Lung (tissue), 11 donors: ENCODE measurements at regions not wholly inside any gene's neighbourhood (a gene's known extent, or its start where the extent isn't known, plus 50 kb on each side); places are given as distances from the start of the nearest gene placed in this dataset.

Source experiments
- ATAC-seq: fragments of 200-7000 bp; cut with Tn5 transposase; one replicate; pipeline ENCODE4 v1.9.1; 2020; ENCODE audit warnings: moderate number of reproducible peaks; ENCODE audit not compliant: insufficient read depth, low FRiP score
- DNase-seq, 3 donors: peaks; one replicate each; pipeline ENCODE4 v3.0.0-alpha.2; 2013 to 2017
- H3K27ac ChIP-seq, 2 donors: one replicate each; pipeline ENCODE4 v1.5.1; 2013; ENCODE audit warnings: mild to moderate bottlenecking in 2 of 2, moderate library complexity in 2 of 2, control low read depth in 1 of 2, inconsistent platforms in 1 of 2, low read depth in 1 of 2, low read length in 1 of 2
- H3K27me3 ChIP-seq, 3 donors: one replicate each; pipeline ENCODE4 v1.5.1; 2013; ENCODE audit warnings: low read length in 2 of 3; ENCODE audit not compliant: control insufficient read depth in 3 of 3, insufficient read depth in 3 of 3
- H3K36me3 ChIP-seq, 4 donors: one replicate each; pipeline ENCODE4 v1.5.1; 2013; ENCODE audit warnings: low read length in 4 of 4, mild to moderate bottlenecking in 1 of 4, moderate library complexity in 1 of 4; ENCODE audit not compliant: control insufficient read depth in 4 of 4, insufficient read depth in 4 of 4
- H3K4me1 ChIP-seq, 5 donors: one replicate each; pipeline ENCODE4 v1.5.1; 2013; ENCODE audit warnings: low read length in 5 of 5, mild to moderate bottlenecking in 2 of 5, moderate library complexity in 1 of 5; ENCODE audit not compliant: control insufficient read depth in 5 of 5, insufficient read depth in 5 of 5
- H3K4me3 ChIP-seq: one replicate; pipeline ENCODE4 v1.5.1; 2013; ENCODE audit warnings: mild to moderate bottlenecking, control low read depth, moderate library complexity
- H3K9ac ChIP-seq, 2 donors: one replicate each; pipeline ENCODE4 v1.5.1; 2013; ENCODE audit warnings: low read length in 2 of 2, control low read depth in 1 of 2; ENCODE audit not compliant: insufficient read depth in 1 of 2
- H3K9me3 ChIP-seq, 4 donors: one replicate each; pipeline ENCODE4 v1.5.1; 2013; ENCODE audit warnings: low read length in 3 of 4, mild to moderate bottlenecking in 1 of 4, moderate library complexity in 1 of 4; ENCODE audit not compliant: control insufficient read depth in 4 of 4, insufficient read depth in 3 of 4
- WGBS, 2 donors: extraction: QIAGEN DNeasy Blood & Tissue Kit; methylation state at CpG; one replicate each; pipeline ENCODE4 v1.1.7; 2013; 5-methylcytosine and 5-hydroxymethylcytosine counted together
- TF ChIP-seq, protein P1 (sequence below): IDR thresholded peaks from 2 replicates; pipeline ENCODE4 v1.5.1; 2012; ENCODE audit warnings: mild to moderate bottlenecking; ENCODE audit errors: control extremely low read depth, extremely low read depth
- donor health status: control.
- donor health status: control.
- donor health status: Bipolar disorder and iron deficiency.
- donor health status: healthy.
- donor health status: DM: yes; HTN: yes; CAD: no.

DNA sequence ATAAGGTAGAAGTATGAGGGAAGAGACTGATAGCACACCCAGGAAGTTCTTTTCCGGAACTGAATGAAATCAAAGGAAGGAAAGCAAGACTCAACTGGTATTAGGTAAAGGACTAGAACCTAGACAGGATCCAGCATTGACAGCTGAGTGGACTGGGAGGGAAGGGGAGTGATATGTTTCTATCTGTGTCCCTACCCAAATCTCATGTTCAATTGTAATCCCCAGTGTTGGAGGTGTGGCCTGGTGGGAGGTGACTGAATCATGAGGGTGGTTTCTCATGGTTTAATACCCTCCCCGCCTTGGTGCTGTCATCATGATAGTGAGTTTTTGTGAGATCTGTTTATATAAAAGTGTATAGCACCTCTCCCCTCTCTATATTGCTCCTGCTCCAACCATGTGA, 415.9 kb upstream of the KCNMB2 start:
- Histone ChIP-seq H3K36me3 (no peaks in the 10 kb centered on the region), H3K9me3 (peaks cover 0 to 3% (median 0%) of the 10 kb centered on the region in 4 donors), H3K4me3 (no peak overlapping the region), H3K27me3 (no peaks in the 10 kb centered on the region), H3K9ac (no peak overlapping the region), H3K27ac (no peak overlapping the region), H3K4me1 (no peaks in the 10 kb centered on the region)
- 91% methylated on average over 2 of the region's 2 CpGs for WGBS, 2 donors
- ATAC-seq (no peak), DNase-seq (no peak)
- TF ChIP-seq, protein P1, sequence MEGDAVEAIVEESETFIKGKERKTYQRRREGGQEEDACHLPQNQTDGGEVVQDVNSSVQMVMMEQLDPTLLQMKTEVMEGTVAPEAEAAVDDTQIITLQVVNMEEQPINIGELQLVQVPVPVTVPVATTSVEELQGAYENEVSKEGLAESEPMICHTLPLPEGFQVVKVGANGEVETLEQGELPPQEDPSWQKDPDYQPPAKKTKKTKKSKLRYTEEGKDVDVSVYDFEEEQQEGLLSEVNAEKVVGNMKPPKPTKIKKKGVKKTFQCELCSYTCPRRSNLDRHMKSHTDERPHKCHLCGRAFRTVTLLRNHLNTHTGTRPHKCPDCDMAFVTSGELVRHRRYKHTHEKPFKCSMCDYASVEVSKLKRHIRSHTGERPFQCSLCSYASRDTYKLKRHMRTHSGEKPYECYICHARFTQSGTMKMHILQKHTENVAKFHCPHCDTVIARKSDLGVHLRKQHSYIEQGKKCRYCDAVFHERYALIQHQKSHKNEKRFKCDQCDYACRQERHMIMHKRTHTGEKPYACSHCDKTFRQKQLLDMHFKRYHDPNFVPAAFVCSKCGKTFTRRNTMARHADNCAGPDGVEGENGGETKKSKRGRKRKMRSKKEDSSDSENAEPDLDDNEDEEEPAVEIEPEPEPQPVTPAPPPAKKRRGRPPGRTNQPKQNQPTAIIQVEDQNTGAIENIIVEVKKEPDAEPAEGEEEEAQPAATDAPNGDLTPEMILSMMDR = no peak

DNA sequence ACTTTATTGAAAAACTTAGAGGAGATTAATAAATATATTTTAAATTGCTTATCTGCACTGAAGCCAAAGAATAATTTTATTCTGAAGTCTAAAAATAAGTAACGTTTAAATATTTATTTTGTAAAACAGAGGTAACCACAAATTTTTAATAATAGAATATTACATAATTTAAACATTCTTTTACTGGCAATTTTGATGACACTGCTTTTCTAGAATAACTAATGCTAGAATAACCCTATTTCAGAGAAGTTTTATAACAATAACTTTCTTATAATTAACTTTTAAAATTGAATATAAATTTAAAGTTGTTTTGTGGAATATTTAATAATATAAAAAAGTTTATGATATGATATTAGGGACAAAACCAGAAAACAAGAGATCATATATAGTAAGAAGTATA, 409.6 kb upstream of the KCNMB2 start:
- ATAC-seq (no peak), DNase-seq (no peak)
- no peak overlapping the region for H3K27ac ChIP-seq
- H3K4me3 ChIP-seq = no peak overlapping the region
- TF ChIP-seq, protein P1 = no peak
- 71 to 86% methylated on average over 1 of the region's 1 CpG for WGBS, 2 donors
- no peaks in the 10 kb centered on the region for H3K36me3 ChIP-seq
- H3K9me3 ChIP-seq = no peaks in the 10 kb centered on the region
- no peaks in the 10 kb centered on the region for H3K4me1 ChIP-seq
- no peaks in the 10 kb centered on the region for H3K27me3 ChIP-seq
- H3K9ac ChIP-seq = no peak overlapping the region

DNA sequence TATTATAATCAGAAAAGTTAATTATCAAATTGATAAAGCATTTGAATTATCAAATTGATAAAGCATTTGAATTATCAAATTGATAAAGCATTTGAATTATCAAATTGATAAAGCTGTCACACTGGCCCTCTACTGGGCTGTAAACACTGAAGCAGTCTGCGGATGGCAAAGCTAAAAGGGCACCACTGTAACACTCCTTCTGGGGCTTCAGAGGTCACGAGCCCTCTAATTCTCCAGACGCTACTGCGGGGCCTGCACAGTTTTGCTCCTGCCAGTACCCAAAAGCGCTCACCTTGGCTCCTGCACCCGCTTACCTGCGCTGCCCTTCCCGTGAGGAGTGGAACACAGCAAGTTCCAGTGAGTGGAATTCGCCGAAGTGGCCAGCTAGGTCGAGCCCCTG, 409.0 kb upstream of the KCNMB2 start:
- no peak overlapping the region for H3K9ac ChIP-seq

DNA sequence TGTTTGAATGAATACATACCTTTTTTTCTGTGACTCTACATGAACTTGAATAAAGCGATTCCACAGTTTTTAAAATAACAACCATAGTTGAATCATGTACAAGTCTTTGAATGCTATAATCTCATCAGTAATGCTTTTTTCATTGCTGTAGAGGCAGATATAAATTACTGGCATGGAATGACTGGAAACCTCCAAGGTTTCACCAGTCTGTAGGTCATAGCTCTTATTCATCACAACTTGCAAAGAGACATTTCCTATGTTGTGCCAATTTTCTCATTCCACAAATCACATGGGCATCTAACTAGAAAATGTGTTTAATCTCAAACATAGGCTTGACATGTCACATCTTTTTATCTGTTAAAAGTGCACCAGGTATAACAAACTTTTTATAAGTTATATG, 407.1 kb upstream of the KCNMB2 start:
- WGBS, 2 donors = 99 to 100% methylated on average over 1 of the region's 1 CpG
- H3K9ac ChIP-seq = no peak overlapping the region
- H3K27ac ChIP-seq = no peak overlapping the region
- H3K36me3 ChIP-seq = no peaks in the 10 kb centered on the region
- no peaks in the 10 kb centered on the region for H3K4me1 ChIP-seq
- no peak overlapping the region for H3K4me3 ChIP-seq
- TF ChIP-seq, protein P1 = no peak
- H3K9me3 ChIP-seq = no peaks in the 10 kb centered on the region
- ATAC-seq = no peak
- DNase-seq = no peak
- H3K27me3 ChIP-seq = no peaks in the 10 kb centered on the region

More for the DNA sequence above, 409.0 kb upstream of the KCNMB2 start:
- no peaks in the 10 kb centered on the region for H3K27me3 ChIP-seq
- no peak overlapping the region for H3K27ac ChIP-seq
- no peaks in the 10 kb centered on the region for H3K36me3 ChIP-seq
- TF ChIP-seq, protein P1 = no peak
- no peaks in the 10 kb centered on the region for H3K9me3 ChIP-seq
- H3K4me1 ChIP-seq = no peaks in the 10 kb centered on the region
- ATAC-seq (no peak), DNase-seq (no peak)
- WGBS, 2 donors = 95 to 97% methylated on average over 11 of the region's 11 CpGs
- H3K4me3 ChIP-seq = no peak overlapping the region
